ENCODE measurements at regions not wholly inside any gene's neighbourhood (a gene's known extent, or its start where the extent isn't known, plus 50 kb on each side); places are given as distances from the start of the nearest gene placed in this dataset.
"Not testable (repeated sequence)": the region's sequence is repeated elsewhere in the genome, so short reads cannot be mapped to it uniquely, and the experiment has no call there.

GRCh38 chr11:11220786-11221185 lies 132.3 kb downstream of the CSNK2A3 start:
- DNase-seq = no peak

GRCh38 chr11:11218629-11218986 lies 134.4 kb downstream of the CSNK2A3 start:
- no peak for DNase-seq

- DNase-seq = no peak
These were observed 135.0 kb downstream of the CSNK2A3 start for GRCh38 chr11:11217929-11218628.

- DNase-seq = no peak
These were observed 135.6 kb downstream of the CSNK2A3 start for GRCh38 chr11:11217289-11217928.

- no peak for DNase-seq
These were observed 137.1 kb downstream of the CSNK2A3 start for GRCh38 chr11:11215944-11216343.

- no peak for DNase-seq
These were observed 137.8 kb downstream of the CSNK2A3 start for GRCh38 chr11:11215058-11215815.

- no peak for DNase-seq
These were observed 139.9 kb downstream of the CSNK2A3 start for GRCh38 chr11:11213117-11213516.

GRCh38 chr11:11211888-11212287 lies 141.2 kb downstream of the CSNK2A3 start:
- DNase-seq = no peak

- DNase-seq = no peak
These were observed 141.9 kb downstream of the CSNK2A3 start for GRCh38 chr11:11211186-11211585.

GRCh38 chr11:11210446-11210845 lies 142.6 kb downstream of the CSNK2A3 start:
- no peak for DNase-seq

- no peak for DNase-seq
These were observed 143.1 kb downstream of the CSNK2A3 start for GRCh38 chr11:11209967-11210366.

GRCh38 chr11:11208994-11209393 lies 144.1 kb downstream of the CSNK2A3 start:
- DNase-seq = no peak

GRCh38 chr11:11207428-11207827 lies 145.6 kb downstream of the CSNK2A3 start:
- peak; percentile 2 for DNase-seq

GRCh38 chr11:11206484-11206883 lies 146.6 kb downstream of the CSNK2A3 start:
- no peak for DNase-seq

- DNase-seq = no peak
These were observed 150.2 kb downstream of the CSNK2A3 start for GRCh38 chr11:11202885-11203284.

GRCh38 chr11:11201302-11201701 lies 151.7 kb downstream of the CSNK2A3 start:
- not testable (repeated sequence) for DNase-seq

- DNase-seq = no peak
These were observed 160.5 kb downstream of the CSNK2A3 start for GRCh38 chr11:11192541-11192940.

GRCh38 chr11:11189506-11189905 lies 163.5 kb downstream of the CSNK2A3 start:
- DNase-seq = no peak

- DNase-seq = no peak
These were observed 166.8 kb downstream of the CSNK2A3 start for GRCh38 chr11:11186249-11186648.

GRCh38 chr11:11182261-11182660 lies 170.8 kb downstream of the CSNK2A3 start:
- DNase-seq = no peak

GRCh38 chr11:11178671-11179638 lies 174.1 kb downstream of the CSNK2A3 start:
- DNase-seq = no peak

GRCh38 chr11:11177156-11177808 lies 175.8 kb downstream of the CSNK2A3 start:
- DNase-seq = no peak
